Ascending aorta (tissue), 2 donors: ENCODE measurements at regions not wholly inside any gene's neighbourhood (a gene's known extent, or its start where the extent isn't known, plus 50 kb on each side); places are given as distances from the start of the nearest gene placed in this dataset.

Experiments used
- DNase-seq, 2 donors: peaks; one replicate each; pipeline ENCODE4 v3.0.0-alpha.2; 2019; ENCODE audit warnings: low spot score in 2 of 2
- H3K27ac ChIP-seq, 2 donors: fragments of 200-600 bp; sonication (generic); one replicate each; pipeline ENCODE4 v1.5.1; 2016 to 2017; ENCODE audit warnings: mild to moderate bottlenecking in 1 of 2
- H3K27me3 ChIP-seq: fragments of 200-600 bp; sonication (generic); one replicate; pipeline ENCODE4 v1.5.1; 2017
- H3K36me3 ChIP-seq, 2 donors: fragments of 200-600 bp; sonication (generic); one replicate each; pipeline ENCODE4 v1.5.1; 2016
- H3K4me1 ChIP-seq, 2 donors: fragments of 200-600 bp; sonication (generic); one replicate each; pipeline ENCODE4 v1.5.1; 2016 to 2017; ENCODE audit warnings: mild to moderate bottlenecking in 1 of 2
- H3K4me3 ChIP-seq, 2 donors: fragments of 200-600 bp; sonication (generic); one replicate each; pipeline ENCODE4 v1.5.1; 2016 to 2017; ENCODE audit warnings: mild to moderate bottlenecking in 1 of 2
- H3K9me3 ChIP-seq, 2 donors: fragments of 200-600 bp; sonication (generic); one replicate each; pipeline ENCODE4 v1.5.1; 2016
- CTCF ChIP-seq, 3 experiments: fragments of 200-600 bp in 2 of 3; fragments of 450-650 bp in 1 of 3; sonication (generic) in 2 of 3; IDR thresholded peaks; one replicate each; pipeline ENCODE4 v1.5.1; 2016 to 2019; ENCODE audit warnings: antibody characterized with exemption in 3 of 3, mild to moderate bottlenecking in 1 of 3, moderate library complexity in 1 of 3
- intact Hi-C: fragments of 100-400 bp; cut with DNase I; formaldehyde crosslinking; loops from one replicate; pipeline ENCODE4 v1.15.1; 2023

- no peaks in the 10 kb centered on the region for H3K9me3 ChIP-seq
- no peaks in the 10 kb centered on the region for H3K27me3 ChIP-seq
- no peak overlapping the region for H3K27ac ChIP-seq
- no peak for DNase-seq
- H3K4me3 ChIP-seq, result no peak overlapping the region
- H3K36me3 ChIP-seq, result no peaks in the 10 kb centered on the region
- intact Hi-C loops, result no loop called here
- no peaks in the 10 kb centered on the region for H3K4me1 ChIP-seq
- TF ChIP-seq CTCF (IDR thresholded peaks at IDR 0.05), result no peak
Observed at GRCh38 chr22:47600791-47601625, 838.6 kb downstream of the TBC1D22A start.

- intact Hi-C loops, result no loop called here
- Histone ChIP-seq H3K36me3 (no peaks in the 10 kb centered on the region), H3K27ac (no peak overlapping the region), H3K4me1 (no peaks in the 10 kb centered on the region), H3K4me3 (no peak overlapping the region), H3K27me3 (no peaks in the 10 kb centered on the region), H3K9me3 (no peaks in the 10 kb centered on the region)
- TF ChIP-seq CTCF (IDR thresholded peaks at IDR 0.05), result no peak
- no peak for DNase-seq
Observed at GRCh38 chr22:47600281-47600680, 837.8 kb downstream of the TBC1D22A start.

- Histone ChIP-seq H3K4me1 (no peaks in the 10 kb centered on the region), H3K36me3 (no peaks in the 10 kb centered on the region), H3K4me3 (no peak overlapping the region), H3K27ac (no peak overlapping the region), H3K27me3 (no peaks in the 10 kb centered on the region), H3K9me3 (no peaks in the 10 kb centered on the region)
- TF ChIP-seq CTCF (IDR thresholded peaks at IDR 0.05), result no peak
- intact Hi-C loops, result no loop called here
- no peak for DNase-seq
Observed at GRCh38 chr22:47599753-47600152, 837.3 kb downstream of the TBC1D22A start.

- Histone ChIP-seq H3K4me1 (no peaks in the 10 kb centered on the region), H3K4me3 (no peak overlapping the region), H3K36me3 (no peaks in the 10 kb centered on the region), H3K27me3 (no peaks in the 10 kb centered on the region), H3K9me3 (no peaks in the 10 kb centered on the region), H3K27ac (no peak overlapping the region)
- no peak for TF ChIP-seq CTCF (IDR thresholded peaks at IDR 0.05)
- DNase-seq, result peak in 1 of 2 donors; percentile 18
- intact Hi-C loops, result no loop called here
Observed at GRCh38 chr22:47598864-47599263, 836.4 kb downstream of the TBC1D22A start.

GRCh38 chr22:47597041-47597440 is 834.6 kb downstream of the TBC1D22A start:
- H3K36me3 ChIP-seq, result no peaks in the 10 kb centered on the region
- H3K9me3 ChIP-seq, result no peaks in the 10 kb centered on the region
- no peak overlapping the region for H3K27ac ChIP-seq
- no peak for TF ChIP-seq CTCF (IDR thresholded peaks at IDR 0.05)
- peak in 1 of 2 donors; percentile 52 for DNase-seq
- no peak overlapping the region for H3K4me3 ChIP-seq
- no peaks in the 10 kb centered on the region for H3K27me3 ChIP-seq
- intact Hi-C loops, result no loop called here
- no peaks in the 10 kb centered on the region for H3K4me1 ChIP-seq
